OCI-LY1 (cell line): ENCODE measurements at regions not wholly inside any gene's neighbourhood (a gene's known extent, or its start where the extent isn't known, plus 50 kb on each side); places are given as distances from the start of the nearest gene placed in this dataset.

Experiments
- H2AFZ ChIP-seq: fragments of 200-600 bp; sonication (generic), shearing (Covaris generic); 2 replicates; pipeline ENCODE4 v1.6.0; 2014; ENCODE audit warnings: antibody characterized with exemption, mild to moderate bottlenecking, low read length
- H3F3A ChIP-seq: fragments of 200-600 bp; sonication (generic), shearing (Covaris generic); 2 replicates; pipeline ENCODE4 v1.6.0; 2014; ENCODE audit warnings: mild to moderate bottlenecking, antibody characterized with exemption, low read length, moderate library complexity; ENCODE audit not compliant: insufficient read depth
- H3K27ac ChIP-seq: fragments of 200-600 bp; sonication (generic); 2 replicates; pipeline ENCODE4 v1.5.1; 2014; ENCODE audit warnings: low read length, mixed run types, mild to moderate bottlenecking, low read depth; ENCODE audit not compliant: poor library complexity, severe bottlenecking
- H3K27me3 ChIP-seq: fragments of 200-600 bp; sonication (generic); 2 replicates; pipeline ENCODE4 v1.6.0; 2014; ENCODE audit warnings: antibody characterized with exemption, mild to moderate bottlenecking, low read length, moderate library complexity; ENCODE audit not compliant: insufficient read depth
- H3K36me3 ChIP-seq: fragments of 200-600 bp; sonication (generic); 2 replicates; pipeline ENCODE4 v1.6.1; 2014; ENCODE audit warnings: mild to moderate bottlenecking, antibody characterized with exemption, low read length, moderate library complexity, mixed read lengths; ENCODE audit not compliant: insufficient read depth
- H3K4me1 ChIP-seq: fragments of 200-600 bp; sonication (generic); 2 replicates; pipeline ENCODE4 v1.5.1; 2014; ENCODE audit warnings: mild to moderate bottlenecking, low read length, moderate library complexity; ENCODE audit not compliant: insufficient read depth, severe bottlenecking
- H3K4me2 ChIP-seq: fragments of 200-600 bp; sonication (generic), shearing (Covaris generic); 2 replicates; pipeline ENCODE4 v1.6.1; 2014; ENCODE audit warnings: low read length
- H3K4me3 ChIP-seq: fragments of 200-600 bp; sonication (generic); 2 replicates; pipeline ENCODE4 v1.5.1; 2014; ENCODE audit warnings: low read length, low read depth, mild to moderate bottlenecking, mixed read lengths; ENCODE audit not compliant: poor library complexity, severe bottlenecking
- H3K79me2 ChIP-seq: fragments of 200-600 bp; shearing (Covaris generic); 2 replicates; pipeline ENCODE4 v1.6.1; 2016; ENCODE audit warnings: mixed run types, low read length, mixed read lengths; ENCODE audit not compliant: insufficient read depth
- H3K9ac ChIP-seq: fragments of 200-600 bp; sonication (generic), shearing (Covaris generic); 2 replicates; pipeline ENCODE4 v1.6.1; 2014; ENCODE audit warnings: mild to moderate bottlenecking, low read length, mixed read lengths
- H3K9me2 ChIP-seq: fragments of 200-600 bp; sonication (generic), shearing (Covaris generic); 2 replicates; pipeline ENCODE4 v1.6.1; 2014; ENCODE audit warnings: low read depth, mild to moderate bottlenecking, low read length, mixed read lengths
- H3K9me3 ChIP-seq: fragments of 200-600 bp; shearing (Covaris generic); 2 replicates; pipeline ENCODE4 v1.6.1; 2014; ENCODE audit warnings: low read length, mixed read lengths
- H4K20me1 ChIP-seq: fragments of 200-600 bp; sonication (generic), shearing (Covaris generic); 2 replicates; pipeline ENCODE4 v1.6.0; 2016; ENCODE audit warnings: mild to moderate bottlenecking, low read length; ENCODE audit not compliant: insufficient read depth
- CTCF ChIP-seq: fragments of 200-600 bp; sonication (generic), shearing (Covaris generic); IDR thresholded peaks from 2 replicates; pipeline ENCODE4 v1.5.1; 2017; ENCODE audit warnings: mild to moderate bottlenecking, antibody characterized with exemption, low read length, moderate library complexity, mixed read lengths
- EZH2 ChIP-seq: fragments of 200-600 bp; sonication (generic), shearing (Covaris generic); IDR thresholded peaks from 2 replicates; pipeline ENCODE4 v1.8.0; 2017; ENCODE audit warnings: borderline replicate concordance, mixed run types, mild to moderate bottlenecking, antibody characterized with exemption, low read length, moderate library complexity, mixed read lengths

GRCh38 chr3:69558912-69559311 is 173.0 kb upstream of the FRMD4B start:
- no peak overlapping the region for H2AFZ ChIP-seq
- no peaks in the 10 kb centered on the region for H3K79me2 ChIP-seq
- H3K4me1 ChIP-seq: no peaks in the 10 kb centered on the region
- H3K9me2 ChIP-seq: no peaks in the 10 kb centered on the region
- H3K4me3 ChIP-seq: no peak overlapping the region
- H3F3A ChIP-seq: no peaks in the 10 kb centered on the region
- H3K36me3 ChIP-seq: no peaks in the 10 kb centered on the region
- no peak overlapping the region for H3K27ac ChIP-seq
- no peaks in the 10 kb centered on the region for H3K9me3 ChIP-seq
- H3K9ac ChIP-seq: no peak overlapping the region
- no peak overlapping the region for H3K4me2 ChIP-seq
- no peaks in the 10 kb centered on the region for H3K27me3 ChIP-seq
- TF ChIP-seq EZH2 (no peak), CTCF (no peak)
- no peaks in the 10 kb centered on the region for H4K20me1 ChIP-seq

GRCh38 chr3:69554576-69554975 is 168.7 kb upstream of the FRMD4B start:
- H3K9me3 ChIP-seq: no peaks in the 10 kb centered on the region
- no peaks in the 10 kb centered on the region for H3K79me2 ChIP-seq

GRCh38 chr3:69553888-69554287 is 168.0 kb upstream of the FRMD4B start:
- no peak overlapping the region for H3K27ac ChIP-seq
- H3K9me2 ChIP-seq: no peaks in the 10 kb centered on the region
- no peaks in the 10 kb centered on the region for H3K9me3 ChIP-seq
- no peaks in the 10 kb centered on the region for H3K27me3 ChIP-seq
- no peak overlapping the region for H3K4me3 ChIP-seq
- no peaks in the 10 kb centered on the region for H4K20me1 ChIP-seq
- H3K36me3 ChIP-seq: no peaks in the 10 kb centered on the region
- H3K79me2 ChIP-seq: no peaks in the 10 kb centered on the region
- H2AFZ ChIP-seq: no peak overlapping the region
- H3K4me1 ChIP-seq: no peaks in the 10 kb centered on the region
- no peak overlapping the region for H3K4me2 ChIP-seq
- TF ChIP-seq EZH2: no peak
- TF ChIP-seq CTCF: no peak
- no peak overlapping the region for H3K9ac ChIP-seq
- H3F3A ChIP-seq: no peaks in the 10 kb centered on the region

More at GRCh38 chr3:69554576-69554975, 168.7 kb upstream of the FRMD4B start:
- Histone ChIP-seq H3K27ac (no peak overlapping the region), H3K4me3 (no peak overlapping the region), H2AFZ (no peak overlapping the region), H3K27me3 (no peaks in the 10 kb centered on the region), H3K9ac (no peak overlapping the region), H3K4me2 (no peak overlapping the region), H3K4me1 (no peaks in the 10 kb centered on the region), H4K20me1 (no peaks in the 10 kb centered on the region), H3F3A (no peaks in the 10 kb centered on the region), H3K36me3 (no peaks in the 10 kb centered on the region), H3K9me2 (no peaks in the 10 kb centered on the region)
- TF ChIP-seq EZH2: no peak
- TF ChIP-seq CTCF: no peak
